ENCODE measurements at regions not wholly inside any gene's neighbourhood (a gene's known extent, or its start where the extent isn't known, plus 50 kb on each side); places are given as distances from the start of the nearest gene placed in this dataset.

GRCh38 chr5:103407402-103407801 is 148.8 kb downstream of the MACIR start:
- TF ChIP-seq EZH2 (IDR thresholded peaks at IDR 0.05; ENCODE audit: borderline replicate concordance, insufficient read depth, low read depth, low read length, poor library complexity, severe bottlenecking) (no peak), CTCF (IDR thresholded peaks at IDR 0.05) (no peak)
